HEK293 (cell line): ENCODE measurements at regions not wholly inside any gene's neighbourhood (a gene's known extent, or its start where the extent isn't known, plus 50 kb on each side); places are given as distances from the start of the nearest gene placed in this dataset.

Source experiments
- CTCF ChIA-PET: fragments of 350-600 bp; formaldehyde crosslinking; extraction: SDS; loops from one replicate; lab custom pipeline; 2021; ENCODE audit warnings: antibody characterized with exemption; lab: Yijun Ruan, JAX
- POLR2A ChIA-PET: fragments of 300-600 bp; formaldehyde crosslinking; extraction: SDS; loops from one replicate; lab custom pipeline; 2020; ENCODE audit warnings: antibody characterized with exemption, inconsistent platforms; lab: Yijun Ruan, JAX
- H3K27ac ChIP-seq: fragments of 200-500 bp; sonication (Bioruptor generic); 2 replicates; pipeline ENCODE4 v1.5.1; 2014; ENCODE audit warnings: low read depth, low read length, control low read depth, inconsistent platforms; ENCODE audit errors: extremely low read depth
- H3K36me3 ChIP-seq, 2 experiments: fragments of 200-500 bp in 1 of 2; sonication (Bioruptor generic) in 1 of 2; 1 replicate in 1 of 2; 2 replicates in 1 of 2; pipeline ENCODE4 v1.5.1; 2014 to 2017; ENCODE audit warnings: inconsistent platforms in 2 of 2, low read length in 2 of 2; ENCODE audit not compliant: control insufficient read depth in 2 of 2, insufficient read depth in 1 of 2
- H3K4me1 ChIP-seq: fragments of 200-500 bp; sonication (Bioruptor generic); 2 replicates; pipeline ENCODE4 v1.5.1; 2014; ENCODE audit warnings: mild to moderate bottlenecking, low read length, inconsistent platforms; ENCODE audit not compliant: control insufficient read depth, insufficient read depth
- H3K4me3 ChIP-seq: 2 replicates; pipeline ENCODE4 v1.5.1; 2011; ENCODE audit warnings: low read depth, mild to moderate bottlenecking, control low read depth, low read length, moderate library complexity
- H3K9me3 ChIP-seq: fragments of 200-500 bp; sonication (Bioruptor generic); 2 replicates; pipeline ENCODE4 v1.5.1; 2014; ENCODE audit warnings: low read depth, low read length, inconsistent platforms; ENCODE audit not compliant: control insufficient read depth, insufficient read depth
- CTCF ChIP-seq: fragments of 450-650 bp; formaldehyde crosslinking; IDR thresholded peaks from 2 replicates; pipeline ENCODE4 v1.5.1; 2016; ENCODE audit warnings: missing biosample characterization, missing genetic modification characterization
- GFI1B ChIP-seq: fragments of 450-650 bp; formaldehyde crosslinking; IDR thresholded peaks from 2 replicates; pipeline ENCODE4 v1.5.1; 2016; ENCODE audit warnings: missing biosample characterization, missing genetic modification characterization
- GLIS1 ChIP-seq: fragments of 450-650 bp; formaldehyde crosslinking; IDR thresholded peaks from 2 replicates; pipeline ENCODE4 v1.5.1; 2016; ENCODE audit warnings: missing biosample characterization, missing genetic modification characterization
- KLF1 ChIP-seq: fragments of 450-650 bp; formaldehyde crosslinking; IDR thresholded peaks from 2 replicates; pipeline ENCODE4 v1.5.1; 2016; ENCODE audit warnings: missing biosample characterization, missing genetic modification characterization
- MYNN ChIP-seq: fragments of 450-650 bp; formaldehyde crosslinking; IDR thresholded peaks from 2 replicates; pipeline ENCODE4 v1.5.1; 2016; ENCODE audit warnings: missing biosample characterization, missing genetic modification characterization, borderline replicate concordance
- OSR2 ChIP-seq: fragments of 450-650 bp; formaldehyde crosslinking; IDR thresholded peaks from 2 replicates; pipeline ENCODE4 v1.5.1; 2016; ENCODE audit warnings: missing biosample characterization, missing genetic modification characterization
- PRDM1 ChIP-seq: fragments of 450-650 bp; formaldehyde crosslinking; IDR thresholded peaks from 2 replicates; pipeline ENCODE4; 2016; ENCODE audit warnings: missing biosample characterization, missing genetic modification characterization
- SALL2 ChIP-seq: fragments of 450-650 bp; formaldehyde crosslinking; IDR thresholded peaks from 2 replicates; pipeline ENCODE4 v1.5.0; 2017; ENCODE audit warnings: missing biosample characterization, mild to moderate bottlenecking, missing genetic modification characterization, borderline replicate concordance
- SCRT1 ChIP-seq: fragments of 450-650 bp; formaldehyde crosslinking; IDR thresholded peaks from 2 replicates; pipeline ENCODE4 v1.5.1; 2016; ENCODE audit warnings: missing biosample characterization, missing genetic modification characterization, borderline replicate concordance
- SP3 ChIP-seq: fragments of 450-650 bp; formaldehyde crosslinking; IDR thresholded peaks from 2 replicates; pipeline ENCODE4 v1.5.1; 2016; ENCODE audit warnings: missing biosample characterization, missing genetic modification characterization
- ZBTB49 ChIP-seq: fragments of 450-650 bp; formaldehyde crosslinking; IDR thresholded peaks from 2 replicates; pipeline ENCODE4 v1.5.1; 2016; ENCODE audit warnings: missing biosample characterization, missing genetic modification characterization, low read depth
- ZNF157 ChIP-seq: fragments of 450-650 bp; formaldehyde crosslinking; IDR thresholded peaks from 2 replicates; pipeline ENCODE4 v1.5.1; 2016; ENCODE audit warnings: missing biosample characterization, missing genetic modification characterization
- ZNF221 ChIP-seq: fragments of 450-650 bp; formaldehyde crosslinking; IDR thresholded peaks from 2 replicates; pipeline ENCODE4 v1.5.1; 2017; ENCODE audit warnings: missing biosample characterization, missing genetic modification characterization, borderline replicate concordance
- ZNF24 ChIP-seq: fragments of 450-650 bp; formaldehyde crosslinking; IDR thresholded peaks from 2 replicates; pipeline ENCODE4 v1.5.1; 2016; ENCODE audit warnings: missing biosample characterization, missing genetic modification characterization
- ZNF248 ChIP-seq: fragments of 450-650 bp; formaldehyde crosslinking; IDR thresholded peaks from 2 replicates; pipeline ENCODE4 v1.5.1; 2017; ENCODE audit warnings: missing biosample characterization, missing genetic modification characterization
- ZNF366 ChIP-seq: fragments of 450-650 bp; formaldehyde crosslinking; conservative IDR thresholded peaks from 2 replicates; pipeline ENCODE4 v1.5.1; 2016; ENCODE audit warnings: missing biosample characterization, missing genetic modification characterization
- ZNF416 ChIP-seq: fragments of 450-650 bp; formaldehyde crosslinking; IDR thresholded peaks from 2 replicates; pipeline ENCODE4 v1.5.1; 2016; ENCODE audit warnings: missing biosample characterization, missing genetic modification characterization
- ZNF426 ChIP-seq: fragments of 450-650 bp; formaldehyde crosslinking; IDR thresholded peaks from 2 replicates; pipeline ENCODE4 v1.5.1; 2017; ENCODE audit warnings: missing biosample characterization, missing genetic modification characterization, mild to moderate bottlenecking, inconsistent platforms, moderate library complexity
- ZNF449 ChIP-seq: fragments of 450-650 bp; formaldehyde crosslinking; IDR thresholded peaks from 2 replicates; pipeline ENCODE4 v1.5.1; 2017; ENCODE audit warnings: missing biosample characterization, mild to moderate bottlenecking, missing genetic modification characterization, moderate library complexity
- ZNF488 ChIP-seq: fragments of 450-650 bp; formaldehyde crosslinking; IDR thresholded peaks from 2 replicates; pipeline ENCODE4 v1.5.1; 2016; ENCODE audit warnings: missing biosample characterization, missing genetic modification characterization
- ZNF510 ChIP-seq: fragments of 450-650 bp; formaldehyde crosslinking; IDR thresholded peaks from 2 replicates; pipeline ENCODE4 v1.5.1; 2018; ENCODE audit warnings: mild to moderate bottlenecking, missing genetic modification characterization, missing biosample characterization; ENCODE audit not compliant: insufficient replicate concordance
- ZNF544 ChIP-seq: fragments of 450-650 bp; formaldehyde crosslinking; IDR thresholded peaks from 2 replicates; pipeline ENCODE4 v1.5.0; 2017; ENCODE audit warnings: missing biosample characterization, missing genetic modification characterization
- ZNF580 ChIP-seq: fragments of 450-650 bp; formaldehyde crosslinking; IDR thresholded peaks from 2 replicates; pipeline ENCODE4 v1.5.1; 2016; ENCODE audit warnings: missing biosample characterization, missing genetic modification characterization
- ZNF701 ChIP-seq: fragments of 450-650 bp; formaldehyde crosslinking; IDR thresholded peaks from 2 replicates; pipeline ENCODE4 v1.5.1; 2016; ENCODE audit warnings: missing biosample characterization, missing genetic modification characterization
- ZNF704 ChIP-seq: fragments of 450-650 bp; formaldehyde crosslinking; IDR thresholded peaks from 2 replicates; pipeline ENCODE4 v1.5.1; 2016; ENCODE audit warnings: missing biosample characterization, missing genetic modification characterization

GRCh38 chr15:47504624-47505256 is 212.6 kb upstream of the SEMA6D start:
- Histone ChIP-seq H3K4me1 (no peaks in the 10 kb centered on the region), H3K9me3 (no peaks in the 10 kb centered on the region), H3K4me3 (no peak overlapping the region), H3K36me3 (no peaks in the 10 kb centered on the region), H3K27ac (no peak overlapping the region)
- ChIA-PET CTCF (no interaction called here), POLR2A (no interaction called here)
- TF ChIP-seq GFI1B (tag by site-specific recombination) (no peak), SALL2 (tag by site-specific recombination) (no peak), ZNF248 (tag by site-specific recombination) (no peak), ZBTB49 (tag by site-specific recombination) (no peak), CTCF (tag by site-specific recombination) (no peak), ZNF510 (tag by site-specific recombination) (no peak), ZNF544 (tag by site-specific recombination) (no peak), ZNF701 (tag by site-specific recombination) (no peak), ZNF488 (tag by site-specific recombination) (no peak), SP3 (no peak), ZNF221 (tag by site-specific recombination) (no peak), MYNN (tag by site-specific recombination) (no peak), SCRT1 (tag by site-specific recombination) (no peak), OSR2 (tag by site-specific recombination) (no peak), ZNF157 (no peak), PRDM1 (tag by site-specific recombination) (no peak), ZNF449 (no peak)

- H3K27ac ChIP-seq = no peak overlapping the region
- CTCF ChIA-PET = no interaction called here
- TF ChIP-seq ZNF704 (tag by site-specific recombination) (no peak), ZNF580 (tag by site-specific recombination) (no peak), ZNF416 (no peak), ZNF366 (tag by site-specific recombination) (no peak), ZNF426 (tag by site-specific recombination) (no peak), GLIS1 (no peak), KLF1 (no peak), ZNF24 (tag by site-specific recombination) (no peak), CTCF (tag by site-specific recombination) (no peak)
These were observed 211.5 kb upstream of the SEMA6D start for GRCh38 chr15:47505712-47506328.

More at GRCh38 chr15:47505712-47506328, 211.5 kb upstream of the SEMA6D start:
- POLR2A ChIA-PET = no interaction called here
- no peak overlapping the region for H3K4me3 ChIP-seq
- H3K9me3 ChIP-seq = no peaks in the 10 kb centered on the region
- no peaks in the 10 kb centered on the region for H3K4me1 ChIP-seq
- H3K36me3 ChIP-seq = no peaks in the 10 kb centered on the region
